ENCODE measurements at regions not wholly inside any gene's neighbourhood (a gene's known extent, or its start where the extent isn't known, plus 50 kb on each side); places are given as distances from the start of the nearest gene placed in this dataset.

DNA sequence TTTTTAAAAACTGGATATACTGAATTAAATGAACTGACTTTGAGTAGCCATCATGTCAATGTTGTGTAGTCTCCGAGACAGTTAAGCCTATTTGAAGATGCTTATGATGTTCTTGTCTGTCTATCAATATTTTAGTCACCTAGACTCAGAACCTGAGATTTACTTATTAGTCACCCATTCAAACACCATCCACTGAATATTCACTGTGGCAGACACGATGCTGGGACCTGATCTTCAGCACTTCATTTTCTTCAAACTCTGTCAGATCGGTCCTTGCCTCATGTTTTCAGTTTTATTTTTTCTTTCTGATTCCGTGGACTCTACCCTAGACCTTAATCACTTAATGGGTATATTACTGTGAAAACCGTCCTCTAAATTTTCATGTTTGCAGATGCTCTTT is 123.7 kb upstream of the MCHR2 start:
- no peaks in the 10 kb centered on the region for H3K27me3 ChIP-seq (ENCODE audit: insufficient read depth, low read depth)
- H3K4me1 ChIP-seq (ENCODE audit: low read depth, poor library complexity, severe bottlenecking): peaks cover 32% of the 10 kb centered on the region
- H2AFZ ChIP-seq (ENCODE audit: low read depth): no peak overlapping the region
- no peaks in the 10 kb centered on the region for H3K36me3 ChIP-seq (ENCODE audit: insufficient read depth)
- H3K4me3 ChIP-seq (IDR thresholded peaks at IDR 0.05; ENCODE audit: insufficient read depth, low read depth, low read length): no peak overlapping the region
- no peak overlapping the region for H3K27ac ChIP-seq
- no peaks in the 10 kb centered on the region for H4K20me1 ChIP-seq (ENCODE audit: insufficient read depth)
- no peaks in the 10 kb centered on the region for H3K79me2 ChIP-seq (ENCODE audit: insufficient read depth, low read depth)
- H3K9ac ChIP-seq: no peak overlapping the region
- TF ChIP-seq, protein P1, sequence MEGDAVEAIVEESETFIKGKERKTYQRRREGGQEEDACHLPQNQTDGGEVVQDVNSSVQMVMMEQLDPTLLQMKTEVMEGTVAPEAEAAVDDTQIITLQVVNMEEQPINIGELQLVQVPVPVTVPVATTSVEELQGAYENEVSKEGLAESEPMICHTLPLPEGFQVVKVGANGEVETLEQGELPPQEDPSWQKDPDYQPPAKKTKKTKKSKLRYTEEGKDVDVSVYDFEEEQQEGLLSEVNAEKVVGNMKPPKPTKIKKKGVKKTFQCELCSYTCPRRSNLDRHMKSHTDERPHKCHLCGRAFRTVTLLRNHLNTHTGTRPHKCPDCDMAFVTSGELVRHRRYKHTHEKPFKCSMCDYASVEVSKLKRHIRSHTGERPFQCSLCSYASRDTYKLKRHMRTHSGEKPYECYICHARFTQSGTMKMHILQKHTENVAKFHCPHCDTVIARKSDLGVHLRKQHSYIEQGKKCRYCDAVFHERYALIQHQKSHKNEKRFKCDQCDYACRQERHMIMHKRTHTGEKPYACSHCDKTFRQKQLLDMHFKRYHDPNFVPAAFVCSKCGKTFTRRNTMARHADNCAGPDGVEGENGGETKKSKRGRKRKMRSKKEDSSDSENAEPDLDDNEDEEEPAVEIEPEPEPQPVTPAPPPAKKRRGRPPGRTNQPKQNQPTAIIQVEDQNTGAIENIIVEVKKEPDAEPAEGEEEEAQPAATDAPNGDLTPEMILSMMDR (conservative IDR thresholded peaks at IDR 0.05; ENCODE audit: low read depth, low read length): no peak
- H3K4me2 ChIP-seq: no peak overlapping the region

DNA sequence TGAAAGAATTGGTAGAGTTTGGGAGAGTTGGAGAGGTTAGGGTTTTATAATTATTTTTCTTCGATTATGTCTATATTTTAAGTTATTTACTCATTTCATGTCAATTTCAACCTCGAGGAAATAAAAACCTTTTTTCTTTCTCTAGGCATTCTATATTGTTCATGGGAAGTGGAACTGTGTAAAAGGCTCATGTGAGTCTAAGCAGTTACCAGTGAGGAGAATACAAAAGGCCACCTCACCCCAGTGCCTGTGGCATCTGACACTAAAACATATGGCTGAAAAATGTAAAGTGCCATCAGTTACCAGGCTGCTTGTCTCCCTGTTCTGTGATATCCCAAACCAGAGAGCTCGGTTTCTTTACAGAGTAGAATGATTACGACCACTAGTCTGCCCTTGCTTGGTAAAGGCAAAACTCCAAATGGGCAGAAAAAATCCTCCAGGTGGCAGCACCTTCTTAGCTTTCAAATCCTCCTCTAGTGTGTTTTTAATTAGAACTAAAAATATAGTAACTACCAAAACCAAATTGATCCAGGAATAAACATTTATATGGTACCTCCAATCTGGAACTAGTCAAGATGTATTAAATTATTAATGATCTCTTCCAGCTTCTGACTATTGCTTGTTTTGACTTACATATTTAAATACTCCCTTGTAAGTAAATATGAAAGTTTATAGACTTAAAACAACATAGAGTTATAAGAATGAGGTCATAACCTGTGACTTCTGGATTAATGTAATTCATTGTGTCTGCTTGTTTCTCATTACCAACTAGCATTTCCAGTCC is 122.6 kb upstream of the MCHR2 start:
- Histone ChIP-seq H3K9ac (no peak overlapping the region), H2AFZ (ENCODE audit: low read depth) (no peak overlapping the region), H3K36me3 (ENCODE audit: insufficient read depth) (no peaks in the 10 kb centered on the region), H3K4me1 (ENCODE audit: low read depth, poor library complexity, severe bottlenecking) (peaks cover 21% of the 10 kb centered on the region), H3K4me2 (no peak overlapping the region; the same call in 1 of the 2 replicates), H3K27me3 (ENCODE audit: insufficient read depth, low read depth) (no peaks in the 10 kb centered on the region), H3K79me2 (ENCODE audit: insufficient read depth, low read depth) (no peaks in the 10 kb centered on the region), H3K27ac (no peak overlapping the region), H4K20me1 (ENCODE audit: insufficient read depth) (no peaks in the 10 kb centered on the region), H3K4me3 (IDR thresholded peaks at IDR 0.05; ENCODE audit: insufficient read depth, low read depth, low read length) (no peak overlapping the region)
- TF ChIP-seq, protein P1 (conservative IDR thresholded peaks at IDR 0.05; ENCODE audit: low read depth, low read length): peak; percentile 64

DNA sequence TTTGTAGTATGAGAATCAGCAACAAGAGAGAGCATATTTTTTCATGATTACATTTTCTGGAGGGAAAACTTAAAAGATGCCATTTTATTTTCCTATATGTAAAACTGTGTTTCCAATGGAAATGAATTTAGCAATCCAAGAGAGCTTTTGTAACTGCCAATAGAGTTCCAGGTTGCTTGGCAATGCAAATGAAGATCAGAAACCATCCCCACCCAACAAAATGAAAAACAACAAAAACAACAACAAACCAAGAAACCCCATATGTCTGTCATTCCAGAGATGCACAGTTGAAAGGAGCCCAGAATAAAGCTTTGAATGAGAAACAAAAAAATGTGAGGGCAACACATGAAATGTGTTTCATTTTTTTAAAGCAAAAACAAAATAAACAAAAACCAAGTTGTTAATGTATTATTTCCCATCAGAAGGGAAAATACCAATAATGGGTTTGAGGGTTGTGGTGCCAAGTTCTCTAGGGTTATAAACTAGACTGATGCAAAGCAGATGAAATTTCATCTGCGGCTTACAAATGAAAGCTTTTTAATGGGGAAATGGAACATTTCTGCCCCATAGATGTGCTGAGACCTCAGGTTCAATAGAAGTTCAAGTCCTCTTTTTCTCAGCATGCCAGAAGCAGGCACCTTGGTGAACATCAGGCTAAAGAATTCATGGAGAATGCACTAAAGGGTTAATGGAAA is 121.5 kb upstream of the MCHR2 start:
- no peak overlapping the region for H3K27ac ChIP-seq
- H3K4me1 ChIP-seq (ENCODE audit: low read depth, poor library complexity, severe bottlenecking): peaks cover 11% of the 10 kb centered on the region
- no peaks in the 10 kb centered on the region for H3K27me3 ChIP-seq (ENCODE audit: insufficient read depth, low read depth)
- H3K79me2 ChIP-seq (ENCODE audit: insufficient read depth, low read depth): no peaks in the 10 kb centered on the region
- H3K9ac ChIP-seq: no peak overlapping the region
- H2AFZ ChIP-seq (ENCODE audit: low read depth): no peak overlapping the region
- TF ChIP-seq, protein P1 (conservative IDR thresholded peaks at IDR 0.05; ENCODE audit: low read depth, low read length): no peak
- no peaks in the 10 kb centered on the region for H3K36me3 ChIP-seq (ENCODE audit: insufficient read depth)
- H3K4me3 ChIP-seq (IDR thresholded peaks at IDR 0.05; ENCODE audit: insufficient read depth, low read depth, low read length): no peak overlapping the region
- H4K20me1 ChIP-seq (ENCODE audit: insufficient read depth): no peaks in the 10 kb centered on the region
- no peak overlapping the region for H3K4me2 ChIP-seq

DNA sequence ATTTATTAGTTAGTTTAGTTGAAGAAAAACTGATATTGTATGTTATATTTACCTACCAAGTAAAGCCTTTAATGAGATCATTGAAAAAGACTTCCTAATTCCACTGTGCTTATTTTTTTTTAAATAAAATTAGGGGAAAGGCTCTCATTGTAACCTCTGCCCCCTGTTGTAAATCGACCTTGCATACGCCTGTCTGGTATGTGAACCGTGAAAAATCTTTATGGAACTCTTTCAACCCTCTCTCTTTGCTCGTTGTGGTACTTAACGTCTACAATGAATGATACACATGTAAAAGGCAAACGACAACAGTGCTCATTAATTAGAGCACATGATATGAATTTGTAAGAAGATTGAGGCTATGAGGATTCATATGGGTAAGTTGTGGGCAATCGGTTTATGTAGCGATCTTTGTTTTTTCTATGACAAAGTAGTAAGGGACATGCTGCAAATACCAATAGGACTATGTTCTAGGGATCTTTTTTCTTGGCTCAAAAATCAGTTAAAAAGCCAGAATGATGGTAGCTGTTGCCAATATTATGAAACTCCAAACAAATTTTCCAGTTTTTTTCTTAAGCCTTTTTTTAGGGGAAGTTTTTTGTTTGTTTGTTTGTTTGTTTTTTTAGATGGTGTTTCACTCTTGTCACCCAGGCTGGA is 119.0 kb upstream of the MCHR2 start:
- Histone ChIP-seq H3K4me2 (no peak overlapping the region), H3K27ac (no peak overlapping the region), H2AFZ (ENCODE audit: low read depth) (no peak overlapping the region), H4K20me1 (ENCODE audit: insufficient read depth) (no peaks in the 10 kb centered on the region), H3K27me3 (ENCODE audit: insufficient read depth, low read depth) (no peaks in the 10 kb centered on the region), H3K9ac (no peak overlapping the region), H3K36me3 (ENCODE audit: insufficient read depth) (no peaks in the 10 kb centered on the region), H3K79me2 (ENCODE audit: insufficient read depth, low read depth) (no peaks in the 10 kb centered on the region), H3K4me1 (ENCODE audit: low read depth, poor library complexity, severe bottlenecking) (peaks cover 5% of the 10 kb centered on the region), H3K4me3 (IDR thresholded peaks at IDR 0.05; ENCODE audit: insufficient read depth, low read depth, low read length) (no peak overlapping the region)
- TF ChIP-seq, protein P1 (conservative IDR thresholded peaks at IDR 0.05; ENCODE audit: low read depth, low read length): no peak

All from KMS-11 (cell line).